Panc1 (cell line): ENCODE measurements at regions not wholly inside any gene's neighbourhood (a gene's known extent, or its start where the extent isn't known, plus 50 kb on each side); places are given as distances from the start of the nearest gene placed in this dataset.

Source experiments
- ATAC-seq: fragments of 200-7000 bp; cut with Tn5 transposase; 2 replicates; pipeline ENCODE4 v1.9.1; 2020; ENCODE audit warnings: mild to moderate bottlenecking, moderate library complexity
- BruUV-seq: library from RNA; stranded (reverse); fragments of 400-500 nt; replicated peaks from 2 replicates; lab custom pipeline; 2021; lab: Mats Ljungman, UMichigan
- CTCF ChIA-PET: fragments of 300-600 bp; sonication (Branson Sonifier 250); formaldehyde crosslinking; loops from one replicate; lab custom pipeline; 2022; ENCODE audit warnings: antibody characterized with exemption; lab: Charles Lee
- POLR2A ChIA-PET: fragments of 300-600 bp; sonication (Branson Sonifier 250); formaldehyde crosslinking; loops from one replicate; lab custom pipeline; 2022; ENCODE audit warnings: antibody characterized with exemption; lab: Charles Lee
- DNase-seq: peaks from one replicate; pipeline ENCODE4 v3.0.0-alpha.2; 2010; ENCODE audit warnings: low read depth, low spot score
- H3K27ac ChIP-seq: 2 replicates; pipeline ENCODE4 v1.5.1; 2011; ENCODE audit warnings: mild to moderate bottlenecking, low read length, inconsistent platforms
- H3K27me3 ChIP-seq: fragments of 200-500 bp; sonication (Bioruptor generic); 2 replicates; pipeline ENCODE4 v1.6.0; 2014; ENCODE audit warnings: low read length, inconsistent platforms; ENCODE audit not compliant: control insufficient read depth, insufficient read depth
- H3K36me3 ChIP-seq: fragments of 200-500 bp; sonication (Bioruptor generic); 2 replicates; pipeline ENCODE4 v1.5.1; 2014; ENCODE audit warnings: inconsistent platforms, mild to moderate bottlenecking, low read length, moderate library complexity; ENCODE audit not compliant: control insufficient read depth, insufficient read depth
- H3K4me1 ChIP-seq: 2 replicates; pipeline ENCODE4 v1.5.1; 2011; ENCODE audit warnings: inconsistent platforms, mild to moderate bottlenecking, low read length, moderate library complexity; ENCODE audit not compliant: control insufficient read depth, insufficient read depth
- H3K4me3 ChIP-seq, 2 experiments: 2 replicates each; pipeline ENCODE4 v1.5.1; 2011 to 2012; ENCODE audit warnings: low read depth in 2 of 2, low read length in 2 of 2, mild to moderate bottlenecking in 2 of 2, inconsistent platforms in 1 of 2, moderate library complexity in 1 of 2
- H3K9me3 ChIP-seq: fragments of 200-500 bp; sonication (Bioruptor generic); 2 replicates; pipeline ENCODE4 v1.5.1; 2014; ENCODE audit warnings: low read depth, mild to moderate bottlenecking, inconsistent platforms, low read length, moderate library complexity; ENCODE audit not compliant: control insufficient read depth, insufficient read depth
- POLR2AphosphoS5 ChIP-seq: IDR thresholded peaks from 2 replicates; pipeline ENCODE4 v1.6.1; 2012; ENCODE audit warnings: mild to moderate bottlenecking, low read depth, low read length, moderate library complexity
- REST ChIP-seq, 2 experiments: IDR thresholded peaks; 2 replicates each; pipeline ENCODE4 v1.6.1; 2011 to 2012; ENCODE audit warnings: low read depth in 2 of 2, control low read depth in 1 of 2, low read length in 1 of 2, mild to moderate bottlenecking in 1 of 2, moderate library complexity in 1 of 2; ENCODE audit not compliant: insufficient read depth in 1 of 2
- SIN3A ChIP-seq: IDR thresholded peaks from 2 replicates; pipeline ENCODE4 v1.6.1; 2012; ENCODE audit warnings: low read depth, mild to moderate bottlenecking, low read length, moderate library complexity, borderline replicate concordance; ENCODE audit not compliant: insufficient read depth
- TCF7L2 ChIP-seq: IDR thresholded peaks from 2 replicates; pipeline ENCODE4 v1.6.1; 2011; ENCODE audit warnings: mild to moderate bottlenecking, low read depth, low read length, inconsistent platforms
- in situ Hi-C: cut with HindIII; loops from 2 replicates; pipeline ENCODE4 v1.10.0; 2016; ENCODE audit warnings: low sequenced_read_pairs, low pct_unique_long_range_greater_than_20kb
- intact Hi-C: fragments of 100-400 bp; cut with micrococcal nuclease; formaldehyde crosslinking; loops from one replicate; pipeline ENCODE4 v1.10.0; 2022; ENCODE audit not compliant: unreplicated experiment
- TF ChIP-seq, protein P1 (sequence below): fragments of 450-650 bp; IDR thresholded peaks from 2 replicates; pipeline ENCODE4 v1.5.1; 2017; ENCODE audit warnings: mild to moderate bottlenecking

- in situ Hi-C loops: no loop called here
Measured at GRCh38 chr12:127393465-127393864, 873.5 kb upstream of the TMEM132C start.

GRCh38 chr12:127393896-127394295 lies 873.1 kb upstream of the TMEM132C start:
- CTCF ChIA-PET: no interaction called here

More at GRCh38 chr12:127393465-127393864, 873.5 kb upstream of the TMEM132C start:
- intact Hi-C loops: no loop called here
- Histone ChIP-seq H3K4me1 (no peaks in the 10 kb centered on the region), H3K9me3 (no peaks in the 10 kb centered on the region), H3K4me3 (no peak overlapping the region), H3K27ac (no peak overlapping the region), H3K36me3 (no peaks in the 10 kb centered on the region), H3K27me3 (no peaks in the 10 kb centered on the region)
- ChIA-PET POLR2A (no interaction called here), CTCF (no interaction called here)
- no peak for ATAC-seq
- TF ChIP-seq SIN3A (no peak), REST (IDR thresholded peaks at IDR 0.05; ENCODE audit: insufficient read depth in 1 of 2, low read depth in 2 of 2, low read length in 1 of 2) (no peak)
- TF ChIP-seq, protein P1, sequence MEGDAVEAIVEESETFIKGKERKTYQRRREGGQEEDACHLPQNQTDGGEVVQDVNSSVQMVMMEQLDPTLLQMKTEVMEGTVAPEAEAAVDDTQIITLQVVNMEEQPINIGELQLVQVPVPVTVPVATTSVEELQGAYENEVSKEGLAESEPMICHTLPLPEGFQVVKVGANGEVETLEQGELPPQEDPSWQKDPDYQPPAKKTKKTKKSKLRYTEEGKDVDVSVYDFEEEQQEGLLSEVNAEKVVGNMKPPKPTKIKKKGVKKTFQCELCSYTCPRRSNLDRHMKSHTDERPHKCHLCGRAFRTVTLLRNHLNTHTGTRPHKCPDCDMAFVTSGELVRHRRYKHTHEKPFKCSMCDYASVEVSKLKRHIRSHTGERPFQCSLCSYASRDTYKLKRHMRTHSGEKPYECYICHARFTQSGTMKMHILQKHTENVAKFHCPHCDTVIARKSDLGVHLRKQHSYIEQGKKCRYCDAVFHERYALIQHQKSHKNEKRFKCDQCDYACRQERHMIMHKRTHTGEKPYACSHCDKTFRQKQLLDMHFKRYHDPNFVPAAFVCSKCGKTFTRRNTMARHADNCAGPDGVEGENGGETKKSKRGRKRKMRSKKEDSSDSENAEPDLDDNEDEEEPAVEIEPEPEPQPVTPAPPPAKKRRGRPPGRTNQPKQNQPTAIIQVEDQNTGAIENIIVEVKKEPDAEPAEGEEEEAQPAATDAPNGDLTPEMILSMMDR: no peak
- no peak for DNase-seq
- BruUV-seq: no TSS peak

More at GRCh38 chr12:127393896-127394295, 873.1 kb upstream of the TMEM132C start:
- ATAC-seq (no peak), DNase-seq (no peak)
- H3K27ac ChIP-seq: no peak overlapping the region
- no peaks in the 10 kb centered on the region for H3K36me3 ChIP-seq
- intact Hi-C loops: no loop called here
- no peaks in the 10 kb centered on the region for H3K27me3 ChIP-seq
- BruUV-seq: no TSS peak
- in situ Hi-C loops: no loop called here
- no peaks in the 10 kb centered on the region for H3K9me3 ChIP-seq
- POLR2A ChIA-PET: no interaction called here
- TF ChIP-seq, protein P1: no peak
- TF ChIP-seq SIN3A (no peak), REST (IDR thresholded peaks at IDR 0.05; ENCODE audit: insufficient read depth in 1 of 2, low read depth in 2 of 2, low read length in 1 of 2) (no peak), POLR2AphosphoS5 (no peak), TCF7L2 (no peak)
- H3K4me3 ChIP-seq: no peak overlapping the region
- H3K4me1 ChIP-seq: no peaks in the 10 kb centered on the region
